ENCODE measurements at regions not wholly inside any gene's neighbourhood (a gene's known extent, or its start where the extent isn't known, plus 50 kb on each side); places are given as distances from the start of the nearest gene placed in this dataset.
"Not testable (repeated sequence)": the region's sequence is repeated elsewhere in the genome, so short reads cannot be mapped to it uniquely, and the experiment has no call there.

DNA sequence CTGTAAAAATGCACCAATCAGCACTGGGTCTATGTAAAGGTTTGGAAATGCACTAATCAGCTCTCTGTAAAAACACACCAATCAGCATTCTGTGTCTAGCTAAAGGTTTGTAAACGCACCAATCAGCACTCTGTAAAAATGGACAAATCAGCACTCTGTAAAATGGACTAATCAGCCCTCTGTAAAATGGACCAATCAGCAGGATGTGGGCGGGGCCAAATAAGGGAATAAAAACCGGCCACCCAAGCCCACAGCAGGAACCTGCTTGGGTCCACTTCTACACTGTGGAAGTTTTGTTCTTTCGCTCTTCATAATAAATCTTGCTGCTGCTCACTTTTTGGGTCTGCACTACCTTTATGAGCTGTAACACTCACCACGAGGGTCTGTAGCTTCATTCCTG, 101.0 kb downstream of the SMC2 start:
- not testable (repeated sequence) for DNase-seq (ENCODE audit: insufficient read length); FAIRE-seq

DNA sequence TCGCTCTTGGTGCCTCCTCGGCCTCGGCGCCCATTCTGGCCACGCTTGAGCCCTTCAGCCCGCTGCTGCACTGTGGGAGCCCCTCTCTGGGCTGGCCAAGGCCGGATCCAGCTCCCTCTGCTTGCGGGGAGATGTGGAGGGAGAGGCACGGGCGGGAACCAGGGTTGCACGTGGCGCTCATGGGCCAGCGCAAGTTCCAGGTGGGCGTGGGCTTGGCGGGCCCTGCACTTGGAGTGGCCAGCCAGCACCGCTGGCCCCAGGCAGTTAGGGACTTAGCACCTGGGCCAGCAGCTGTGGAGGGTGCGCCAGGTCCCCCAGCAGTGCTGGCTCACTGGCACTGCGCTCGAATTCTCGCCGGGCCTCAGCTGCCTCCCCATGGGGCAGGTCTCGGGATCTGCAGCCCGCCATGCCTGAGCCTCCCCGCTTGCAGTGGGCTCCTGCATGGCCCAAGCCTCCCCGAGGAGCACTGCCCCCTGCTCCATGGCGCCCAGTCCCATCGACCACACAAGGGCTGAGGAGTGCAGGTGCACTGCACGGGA, 106.4 kb downstream of the SMC2 start:
- no peak for DNase-seq (ENCODE audit: insufficient read length)
- no peak for TF ChIP-seq TAF1 (IDR thresholded peaks at IDR 0.05; ENCODE audit: borderline replicate concordance, low read depth, low read length)
- no peak for TF ChIP-seq POLR2A (IDR thresholded peaks at IDR 0.05; ENCODE audit: low read depth, low read length)
- no peak for TF ChIP-seq POLR2AphosphoS5 (IDR thresholded peaks at IDR 0.05; ENCODE audit: low read depth, low read length)
- no peak for FAIRE-seq

DNA sequence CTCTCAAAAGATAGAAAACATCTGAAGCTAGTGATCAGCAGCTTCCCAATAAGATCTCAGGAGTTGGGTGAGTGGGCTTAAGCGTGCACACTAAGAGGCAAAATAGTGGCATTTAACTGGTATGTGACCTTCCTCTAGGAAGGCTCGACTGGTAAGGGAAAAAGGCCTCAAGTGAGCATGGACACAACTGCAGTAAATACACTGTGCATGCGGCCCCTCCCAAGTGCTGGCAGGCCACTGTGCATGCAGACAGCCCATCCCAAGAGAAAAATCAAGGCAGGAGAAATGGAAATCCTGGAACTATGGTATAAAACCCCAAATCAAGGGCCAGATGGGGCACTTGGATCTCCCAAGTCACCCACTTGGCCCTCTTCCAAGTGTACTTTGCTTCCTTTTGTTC, 112.7 kb downstream of the SMC2 start:
- FAIRE-seq, result no peak
- DNase-seq (ENCODE audit: insufficient read length), result no peak
- TF ChIP-seq POLR2AphosphoS5 (IDR thresholded peaks at IDR 0.05; ENCODE audit: low read depth, low read length), result no peak
- no peak for TF ChIP-seq TAF1 (IDR thresholded peaks at IDR 0.05; ENCODE audit: borderline replicate concordance, low read depth, low read length)
- TF ChIP-seq POLR2A (IDR thresholded peaks at IDR 0.05; ENCODE audit: low read depth, low read length), result no peak

DNA sequence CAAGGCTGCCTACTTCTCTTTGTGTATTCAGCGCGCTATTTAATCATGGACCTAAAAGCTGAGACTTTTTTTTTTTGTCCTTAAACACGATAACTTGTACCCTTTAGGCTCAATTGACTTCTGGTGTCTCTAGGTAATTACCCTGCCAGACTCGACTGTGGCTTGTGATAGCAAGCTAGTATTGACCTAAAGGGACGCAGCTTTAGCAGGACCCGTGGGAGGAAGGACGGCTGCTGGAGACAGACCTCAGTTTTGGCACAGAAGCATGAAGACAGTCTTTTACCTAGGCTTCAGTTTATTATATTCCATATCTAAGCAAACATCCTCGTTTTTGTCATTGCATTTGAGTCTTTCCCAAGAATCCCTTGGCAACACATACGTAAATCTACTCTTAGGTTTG, 115.3 kb downstream of the SMC2 start:
- no peak for DNase-seq (ENCODE audit: insufficient read length)
- no peak for TF ChIP-seq POLR2AphosphoS5 (IDR thresholded peaks at IDR 0.05; ENCODE audit: low read depth, low read length)
- TF ChIP-seq POLR2A (IDR thresholded peaks at IDR 0.05; ENCODE audit: low read depth, low read length), result no peak
- no peak for TF ChIP-seq TAF1 (IDR thresholded peaks at IDR 0.05; ENCODE audit: borderline replicate concordance, low read depth, low read length)
- FAIRE-seq, result no peak

DNA sequence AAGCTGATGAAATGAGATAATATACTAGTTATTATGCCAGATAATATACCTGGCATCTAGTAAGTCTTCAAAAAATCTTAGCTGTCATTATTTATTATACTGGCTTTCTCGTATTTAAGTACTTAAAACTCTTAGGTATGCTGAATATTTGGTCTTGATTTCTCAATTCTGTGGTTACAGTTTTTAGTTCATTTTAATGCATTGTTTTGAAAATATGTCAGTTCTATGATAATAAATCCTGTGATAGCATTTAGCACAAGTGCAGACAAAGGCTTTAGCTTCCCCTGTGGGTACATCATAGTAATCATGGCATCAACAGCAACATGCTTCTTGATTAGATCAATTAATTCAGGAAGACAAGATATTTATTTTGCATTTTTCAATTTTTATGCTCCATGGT, 133.0 kb downstream of the SMC2 start:
- DNase-seq (ENCODE audit: insufficient read length) (no peak), FAIRE-seq (no peak)
- TF ChIP-seq TAF1 (IDR thresholded peaks at IDR 0.05; ENCODE audit: borderline replicate concordance, low read depth, low read length) (no peak), POLR2AphosphoS5 (IDR thresholded peaks at IDR 0.05; ENCODE audit: low read depth, low read length) (no peak), POLR2A (IDR thresholded peaks at IDR 0.05; ENCODE audit: low read depth, low read length) (no peak)

DNA sequence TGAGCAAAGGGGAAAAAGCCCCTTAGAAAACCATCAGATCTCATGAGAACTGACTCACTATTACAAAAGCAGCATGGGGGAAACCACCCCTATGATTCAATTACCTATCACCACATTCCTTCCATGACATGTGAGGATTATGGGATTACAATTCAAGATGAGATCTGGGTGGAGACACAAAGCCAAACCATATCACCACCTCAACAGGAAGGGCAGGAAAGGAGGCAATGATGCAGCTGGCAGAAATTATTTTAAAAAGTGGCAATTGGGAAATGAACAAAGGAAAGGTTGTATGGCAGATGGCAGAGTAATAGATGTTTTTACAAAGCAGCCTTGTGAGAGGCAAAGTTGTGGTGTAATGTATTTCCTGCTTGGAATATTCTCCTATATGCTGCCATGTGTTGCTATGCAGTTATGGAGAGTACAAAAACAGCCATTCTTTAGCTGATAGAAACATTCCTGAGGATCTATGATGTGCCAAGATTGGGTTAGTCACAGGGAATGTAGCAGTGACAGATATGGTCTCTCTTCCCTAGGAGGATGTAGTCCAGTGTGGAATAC, 138.8 kb downstream of the SMC2 start:
- DNase-seq (ENCODE audit: insufficient read length) (no peak), FAIRE-seq (no peak)
- TF ChIP-seq TAF1 (IDR thresholded peaks at IDR 0.05; ENCODE audit: borderline replicate concordance, low read depth, low read length), result no peak
- TF ChIP-seq POLR2A (IDR thresholded peaks at IDR 0.05; ENCODE audit: low read depth, low read length), result no peak
- no peak for TF ChIP-seq POLR2AphosphoS5 (IDR thresholded peaks at IDR 0.05; ENCODE audit: low read depth, low read length)

DNA sequence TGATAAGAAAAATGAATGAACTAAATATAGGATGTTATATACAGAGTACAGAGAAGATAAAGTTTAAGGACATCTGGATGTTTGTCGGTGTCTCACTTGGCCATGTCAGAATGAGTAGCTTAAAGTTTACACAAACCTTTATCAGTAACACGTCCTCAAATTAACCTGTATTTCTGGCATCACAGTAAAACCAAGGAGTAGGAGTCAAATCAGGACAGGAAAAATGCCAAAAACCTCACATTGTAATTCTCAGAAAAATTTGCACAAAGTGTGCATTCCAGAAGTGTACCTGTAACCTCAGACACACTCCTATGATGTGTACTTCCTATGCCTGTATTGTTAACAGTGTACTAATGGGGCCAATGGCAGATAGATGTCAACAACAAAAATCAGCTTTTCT, 139.3 kb downstream of the SMC2 start:
- DNase-seq (ENCODE audit: insufficient read length) (no peak), FAIRE-seq (no peak)
- no peak for TF ChIP-seq TAF1 (IDR thresholded peaks at IDR 0.05; ENCODE audit: borderline replicate concordance, low read depth, low read length)
- no peak for TF ChIP-seq POLR2A (IDR thresholded peaks at IDR 0.05; ENCODE audit: low read depth, low read length)

DNA sequence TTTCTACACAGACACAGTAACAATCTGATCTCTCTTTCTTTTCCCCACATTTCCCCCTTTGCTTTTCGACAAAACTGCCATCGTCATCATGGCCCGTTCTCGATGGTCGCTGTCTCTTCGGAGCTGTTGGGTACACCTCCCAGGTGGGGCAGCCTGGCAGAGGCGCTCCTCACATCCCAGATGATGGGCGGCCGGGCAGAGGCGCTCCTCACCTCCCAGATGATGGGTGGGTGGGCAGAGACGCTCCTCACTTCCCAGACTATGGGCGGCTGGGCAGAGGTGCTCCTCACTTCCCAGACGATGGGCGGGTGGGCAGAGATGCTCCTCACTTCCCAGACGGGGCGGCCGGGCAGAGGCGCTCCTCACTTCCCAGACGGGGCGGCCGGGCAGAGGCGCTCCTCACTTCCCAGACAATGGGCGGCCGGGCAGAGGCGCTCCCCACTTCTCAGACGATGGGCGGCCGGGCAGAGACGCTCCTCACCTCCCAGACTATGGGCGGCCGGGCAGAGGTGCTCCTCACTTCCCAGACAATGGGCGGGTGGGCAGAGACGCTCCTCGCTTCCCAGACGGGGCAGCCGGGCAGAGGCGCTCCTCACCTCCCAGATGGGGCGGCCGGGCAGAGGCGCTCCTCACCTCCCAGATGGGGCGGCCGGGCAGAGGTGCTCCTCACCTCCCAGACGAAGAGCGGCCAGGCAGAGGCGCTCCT, 140.7 kb downstream of the SMC2 start:
- not testable (repeated sequence) for FAIRE-seq; DNase-seq (ENCODE audit: insufficient read length)

DNA sequence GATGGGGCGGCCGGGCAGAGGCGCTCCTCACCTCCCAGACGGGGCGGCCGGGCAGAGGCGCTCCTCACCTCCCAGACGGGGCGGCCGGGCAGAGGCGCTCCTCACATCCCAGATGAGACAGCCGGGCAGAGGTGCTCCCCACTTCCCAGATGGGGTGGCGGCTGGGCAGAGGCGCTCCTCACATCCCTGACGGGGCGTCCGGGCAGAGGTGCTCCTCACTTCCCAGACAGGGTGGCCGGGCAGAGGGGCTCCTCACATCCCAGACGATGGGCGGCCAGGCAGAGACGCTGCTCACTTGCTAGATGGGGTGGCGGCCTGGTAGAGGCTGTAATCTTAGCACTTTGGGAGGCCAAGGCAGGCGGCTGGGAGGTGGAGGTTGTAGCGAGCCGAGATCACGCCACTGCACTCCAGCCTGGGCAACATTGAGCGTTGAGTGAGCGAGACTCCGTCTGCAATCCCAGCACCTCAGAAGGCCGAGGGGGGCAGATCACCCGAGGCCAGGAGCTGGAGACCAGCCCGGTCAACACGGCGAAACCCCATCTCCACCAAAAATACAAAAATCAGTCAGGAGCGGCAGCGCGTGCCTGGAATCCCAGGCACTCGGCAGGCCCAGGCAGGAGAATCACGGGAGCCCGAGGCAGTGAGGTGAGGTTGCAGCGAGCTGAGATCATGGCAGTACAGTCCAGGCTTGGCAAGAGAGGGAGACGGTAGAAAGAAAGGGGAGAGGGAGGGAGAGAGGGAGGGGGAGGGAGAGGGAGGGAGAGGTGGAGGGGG, 141.4 kb downstream of the SMC2 start:
- not testable (repeated sequence) for DNase-seq (ENCODE audit: insufficient read length); FAIRE-seq

DNA sequence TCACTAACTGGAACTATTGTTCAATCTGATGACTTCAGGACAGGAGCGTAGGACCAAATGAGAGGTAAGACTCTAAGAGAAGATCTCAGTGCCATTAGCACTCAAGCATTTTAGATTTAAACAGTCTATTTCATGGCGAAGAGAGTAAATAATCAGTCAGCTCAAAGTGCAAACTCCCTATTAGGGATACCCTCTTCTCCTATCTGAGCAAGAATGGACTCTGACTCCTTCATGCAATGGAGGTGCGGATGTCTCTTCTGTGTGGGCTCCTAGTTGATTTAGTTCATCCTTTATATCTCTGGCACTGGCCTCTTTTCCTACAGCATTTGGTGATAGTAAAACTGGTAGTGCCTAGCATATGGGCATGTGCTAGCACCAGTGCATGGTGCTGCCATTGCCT, 144.6 kb downstream of the SMC2 start:
- TF ChIP-seq POLR2AphosphoS5 (IDR thresholded peaks at IDR 0.05; ENCODE audit: low read depth, low read length) (no peak), POLR2A (IDR thresholded peaks at IDR 0.05; ENCODE audit: low read depth, low read length) (no peak)
- FAIRE-seq, result no peak
- no peak for DNase-seq (ENCODE audit: insufficient read length)

DNA sequence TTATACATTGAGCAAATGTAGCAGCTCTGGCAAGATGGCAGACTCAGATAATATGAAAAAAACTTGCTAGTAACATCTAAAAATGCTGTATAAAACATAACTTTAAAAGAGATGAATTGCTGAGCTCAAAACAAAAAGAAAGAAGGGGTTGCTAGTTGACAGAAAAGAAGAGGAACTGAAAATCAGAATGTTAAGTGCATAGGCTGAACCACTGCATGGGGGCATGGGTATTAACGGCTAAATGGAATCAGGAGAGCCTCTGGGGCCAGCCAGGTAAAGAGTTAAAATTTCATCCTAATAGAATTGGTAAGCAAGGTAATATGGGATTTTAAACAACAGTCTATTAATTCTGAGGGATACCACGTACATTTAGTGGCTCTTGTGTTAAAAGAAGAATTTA, 146.8 kb downstream of the SMC2 start:
- DNase-seq (ENCODE audit: insufficient read length) (no peak), FAIRE-seq (no peak)
- TF ChIP-seq POLR2AphosphoS5 (IDR thresholded peaks at IDR 0.05; ENCODE audit: low read depth, low read length), result no peak

DNA sequence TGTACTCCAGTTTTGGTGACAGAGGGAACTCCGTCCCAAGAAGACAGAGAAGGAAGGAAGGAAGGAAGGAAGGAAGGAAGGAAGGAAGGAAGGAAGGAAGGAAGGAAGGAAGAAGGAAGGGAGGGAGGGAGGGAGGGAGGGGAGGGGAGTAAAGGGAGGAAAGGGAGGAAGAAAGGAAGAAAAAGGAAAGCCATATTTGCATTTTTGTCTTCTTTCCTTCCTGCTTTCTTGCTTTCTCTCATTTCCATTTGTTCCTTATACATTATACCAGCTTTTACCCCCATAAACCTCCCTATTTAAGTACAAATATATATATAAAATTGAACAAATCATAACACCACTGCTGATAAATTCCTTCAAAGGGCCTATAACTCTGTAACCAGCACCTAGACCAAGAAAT, 151.8 kb downstream of the SMC2 start:
- no peak for DNase-seq (ENCODE audit: insufficient read length)
- FAIRE-seq, result no peak
- TF ChIP-seq POLR2AphosphoS5 (IDR thresholded peaks at IDR 0.05; ENCODE audit: low read depth, low read length) (no peak), TAF1 (IDR thresholded peaks at IDR 0.05; ENCODE audit: borderline replicate concordance, low read depth, low read length) (no peak), POLR2A (IDR thresholded peaks at IDR 0.05; ENCODE audit: low read depth, low read length) (no peak)
